GM21390 (cell line): ENCODE measurements at regions not wholly inside any gene's neighbourhood (a gene's known extent, or its start where the extent isn't known, plus 50 kb on each side); places are given as distances from the start of the nearest gene placed in this dataset.

Experiments used
- ATAC-seq: cut with Tn5 transposase; IDR thresholded peaks from one replicate; pipeline ENCODE4 v1.9.1; 2021; ENCODE audit not compliant: unreplicated experiment

GRCh38 chr5:135126688-135127438, 92.8 kb upstream of the PITX1 start:
- ATAC-seq, result no peak

DNA sequence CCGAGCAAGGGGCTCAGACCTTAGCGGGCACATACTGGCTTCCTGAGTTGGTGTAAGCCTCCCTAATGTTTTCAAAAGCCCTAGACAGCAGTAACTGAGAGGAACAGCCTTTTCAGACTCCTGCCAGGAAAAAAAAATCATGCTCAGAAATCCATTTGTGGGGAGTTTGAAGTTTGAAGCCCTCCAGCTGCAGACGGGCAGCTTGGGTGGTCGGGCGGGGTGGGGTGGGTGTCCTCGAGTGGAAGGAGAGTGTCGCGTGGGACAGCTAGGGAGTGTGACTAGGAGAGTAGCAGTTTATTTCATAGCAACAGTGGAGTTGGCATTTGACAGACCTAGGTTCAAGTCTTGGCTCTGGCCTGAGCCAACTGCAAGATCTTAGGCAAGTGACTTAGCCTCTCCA, 90.7 kb upstream of the PITX1 start:
- no peak for ATAC-seq

DNA sequence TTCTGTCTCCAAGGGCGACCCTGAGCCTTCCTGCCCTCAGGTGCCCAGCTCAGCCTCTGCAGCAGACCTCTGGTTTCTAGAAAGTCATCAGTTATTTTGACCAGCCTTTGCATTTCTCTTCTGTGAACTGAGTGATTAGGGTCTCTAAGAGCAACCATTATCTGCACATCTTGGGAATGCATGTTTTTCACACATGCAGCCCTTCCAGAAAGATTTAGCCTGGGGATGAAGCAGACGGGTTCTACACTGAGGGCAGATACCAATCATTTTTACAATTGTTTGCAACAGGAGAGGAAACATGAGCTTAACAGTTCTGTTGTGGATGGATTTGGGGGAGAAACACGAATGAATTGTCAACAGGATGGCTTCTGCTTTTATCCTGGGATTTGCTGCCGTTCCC, 90.1 kb upstream of the PITX1 start:
- ATAC-seq, result no peak

- ATAC-seq, result no peak
Observed at GRCh38 chr5:135122797-135123196, 88.8 kb upstream of the PITX1 start.

GRCh38 chr5:135120951-135121350, 86.9 kb upstream of the PITX1 start:
- ATAC-seq, result no peak

DNA sequence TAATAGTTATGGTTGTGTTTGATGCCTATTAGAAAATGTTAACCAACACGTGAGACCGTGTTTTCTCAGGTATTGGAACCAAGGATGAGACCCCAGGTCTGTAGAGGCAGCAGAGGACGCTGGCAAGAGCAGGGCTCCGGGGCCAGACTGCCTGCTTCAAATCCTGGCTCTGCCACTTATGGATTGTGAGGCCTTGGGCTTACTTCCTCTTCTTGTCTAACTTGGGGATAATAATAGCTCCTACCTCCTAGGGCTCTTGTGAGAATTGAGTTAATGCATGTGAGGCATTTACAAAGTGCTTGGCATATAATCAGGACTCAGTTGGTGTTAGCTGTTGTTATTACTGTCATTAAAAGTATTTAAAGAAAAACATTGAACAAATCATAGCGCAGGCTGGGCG, 85.5 kb upstream of the PITX1 start:
- no peak for ATAC-seq

- ATAC-seq, result no peak
Observed at GRCh38 chr5:135117590-135117989, 83.6 kb upstream of the PITX1 start.

DNA sequence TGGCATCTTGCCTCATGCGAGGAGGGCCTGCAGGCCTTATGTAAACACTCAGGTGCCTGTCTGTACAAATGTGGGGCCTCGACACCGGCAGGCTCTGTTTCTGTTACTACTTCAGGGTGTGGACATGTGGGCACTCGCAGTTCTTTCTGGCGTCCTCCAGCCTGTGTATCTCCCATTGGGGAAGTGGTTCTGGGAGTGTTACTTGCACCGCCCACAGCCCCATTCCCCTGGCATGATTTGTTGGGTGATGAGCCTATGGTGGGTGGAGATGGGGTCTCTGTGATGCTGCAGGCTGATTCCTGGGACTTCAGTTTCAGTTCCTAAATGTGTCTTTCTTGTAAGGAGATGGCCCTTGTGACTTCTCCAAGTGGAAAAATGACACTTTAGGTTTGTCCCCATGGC, 82.1 kb upstream of the PITX1 start:
- ATAC-seq, result no peak

- no peak for ATAC-seq
Observed at GRCh38 chr5:135115591-135115990, 81.6 kb upstream of the PITX1 start.

DNA sequence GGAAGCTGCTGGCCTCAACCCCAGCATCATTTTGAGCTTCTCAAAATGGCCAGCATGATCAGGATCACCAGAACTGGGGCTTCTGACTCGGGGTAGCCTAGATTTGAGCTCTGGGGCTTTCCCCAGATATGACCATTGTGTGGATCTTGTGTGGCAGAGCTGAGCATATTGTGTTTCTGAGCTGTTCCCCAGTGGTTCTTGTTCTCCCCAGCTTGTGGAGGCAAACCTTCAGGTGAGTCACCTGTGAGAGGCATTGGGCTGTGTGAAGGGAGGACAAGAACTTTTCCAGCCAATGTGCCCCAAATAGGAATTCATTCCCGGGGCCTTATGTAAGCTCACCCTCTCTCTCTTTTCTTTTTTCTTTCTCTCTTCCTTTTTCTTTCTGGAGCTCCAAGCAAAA, 80.7 kb upstream of the PITX1 start:
- ATAC-seq, result no peak

GRCh38 chr5:135112008-135112725, 78.1 kb upstream of the PITX1 start:
- no peak for ATAC-seq

DNA sequence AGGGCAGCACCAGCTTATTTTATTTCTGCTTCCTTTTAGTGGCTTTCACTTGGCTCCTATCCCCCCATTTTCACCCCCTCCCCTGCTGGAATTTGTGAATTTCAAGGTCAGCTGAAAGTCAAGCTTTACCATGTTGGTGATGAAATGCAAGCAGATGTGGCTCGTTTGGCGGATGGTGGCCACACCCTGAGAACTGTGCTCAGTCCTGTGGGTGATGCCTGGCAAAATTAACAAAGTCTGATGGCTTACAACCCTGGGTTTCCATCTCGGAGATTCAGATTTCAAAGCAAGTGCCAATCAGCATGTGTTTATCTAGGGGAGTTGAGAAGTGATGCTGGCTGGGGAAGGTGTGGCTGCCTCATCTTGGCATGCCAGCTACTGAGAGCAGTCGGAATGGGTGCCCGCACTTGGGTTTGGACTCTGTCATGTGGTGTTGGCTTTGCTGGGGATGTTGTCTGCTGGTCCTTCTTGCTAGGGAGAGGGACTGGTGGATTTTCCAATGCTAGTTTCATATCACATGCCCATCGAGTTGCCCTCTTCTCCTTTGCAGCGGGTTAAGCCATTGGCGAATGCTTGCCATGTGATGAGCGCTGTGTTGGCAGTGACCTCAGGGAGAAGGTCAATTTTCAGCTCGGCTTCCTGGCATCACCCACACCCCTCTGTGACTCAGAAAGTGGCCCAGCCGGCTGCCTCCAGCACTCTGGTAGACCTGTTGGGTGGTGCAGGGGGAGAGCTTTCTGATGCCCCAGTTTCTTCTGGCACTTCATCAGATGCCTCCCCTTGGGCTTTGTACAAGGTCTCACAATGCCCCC, 77.0 kb upstream of the PITX1 start:
- ATAC-seq, result no peak

DNA sequence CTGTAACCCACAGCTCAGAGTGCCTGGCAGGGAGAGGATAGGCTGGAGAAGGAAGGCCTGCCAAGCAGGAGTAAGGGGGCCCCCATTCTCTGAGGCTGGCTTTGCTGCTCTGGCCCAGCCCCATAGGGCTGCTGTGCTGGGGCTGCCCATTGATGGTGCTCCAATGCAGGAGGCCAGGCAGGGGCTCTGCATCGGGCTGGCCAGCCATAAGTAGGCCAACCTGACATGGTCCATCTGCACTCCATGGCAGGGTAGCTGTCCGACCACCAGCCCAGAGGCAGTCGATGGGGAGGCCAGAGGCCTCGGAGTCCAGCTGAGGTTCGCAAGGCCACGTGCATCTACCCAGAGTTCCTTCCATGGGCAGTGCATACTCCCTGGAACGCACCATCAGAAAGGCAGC, 75.0 kb upstream of the PITX1 start:
- no peak for ATAC-seq

DNA sequence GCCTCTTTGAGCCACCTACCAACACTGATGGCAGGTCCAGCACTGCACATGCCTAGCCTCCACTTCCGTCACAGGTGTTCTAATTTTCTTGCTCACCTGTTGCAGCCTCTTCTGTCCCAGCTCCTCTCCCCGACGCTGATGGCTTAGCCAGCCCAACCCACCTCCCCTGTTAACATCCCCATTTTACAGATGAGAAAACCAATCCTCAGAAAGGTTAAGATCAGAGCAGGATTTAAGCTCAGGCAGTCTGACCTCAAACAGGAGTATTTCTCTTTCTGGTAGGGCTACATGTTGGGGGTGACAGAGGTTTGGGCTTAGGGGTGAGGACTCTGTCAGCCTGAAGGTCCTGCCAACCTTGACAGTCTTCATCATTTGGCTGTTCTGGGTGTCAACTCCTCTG, 74.5 kb upstream of the PITX1 start:
- ATAC-seq, result no peak

DNA sequence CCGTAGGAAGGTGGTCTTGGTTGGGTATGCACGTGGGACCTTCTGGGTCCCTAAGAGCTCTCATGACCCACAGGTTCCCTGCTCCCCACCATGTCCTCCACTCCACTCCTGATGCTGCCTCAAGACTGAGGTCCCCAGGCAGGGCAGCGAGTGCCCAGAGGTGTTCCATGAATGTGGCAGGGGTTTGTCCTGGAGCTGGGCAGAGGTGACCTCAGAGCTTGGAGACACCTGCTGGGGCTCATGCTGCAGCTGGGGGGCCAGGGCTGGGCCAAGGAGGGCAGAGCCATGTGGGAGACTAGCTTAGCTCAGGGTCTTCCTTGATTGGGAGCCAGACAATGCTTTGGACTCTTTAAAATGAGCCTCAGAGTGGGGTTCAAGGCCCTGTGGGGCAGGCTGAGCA, 74.0 kb upstream of the PITX1 start:
- ATAC-seq, result no peak

DNA sequence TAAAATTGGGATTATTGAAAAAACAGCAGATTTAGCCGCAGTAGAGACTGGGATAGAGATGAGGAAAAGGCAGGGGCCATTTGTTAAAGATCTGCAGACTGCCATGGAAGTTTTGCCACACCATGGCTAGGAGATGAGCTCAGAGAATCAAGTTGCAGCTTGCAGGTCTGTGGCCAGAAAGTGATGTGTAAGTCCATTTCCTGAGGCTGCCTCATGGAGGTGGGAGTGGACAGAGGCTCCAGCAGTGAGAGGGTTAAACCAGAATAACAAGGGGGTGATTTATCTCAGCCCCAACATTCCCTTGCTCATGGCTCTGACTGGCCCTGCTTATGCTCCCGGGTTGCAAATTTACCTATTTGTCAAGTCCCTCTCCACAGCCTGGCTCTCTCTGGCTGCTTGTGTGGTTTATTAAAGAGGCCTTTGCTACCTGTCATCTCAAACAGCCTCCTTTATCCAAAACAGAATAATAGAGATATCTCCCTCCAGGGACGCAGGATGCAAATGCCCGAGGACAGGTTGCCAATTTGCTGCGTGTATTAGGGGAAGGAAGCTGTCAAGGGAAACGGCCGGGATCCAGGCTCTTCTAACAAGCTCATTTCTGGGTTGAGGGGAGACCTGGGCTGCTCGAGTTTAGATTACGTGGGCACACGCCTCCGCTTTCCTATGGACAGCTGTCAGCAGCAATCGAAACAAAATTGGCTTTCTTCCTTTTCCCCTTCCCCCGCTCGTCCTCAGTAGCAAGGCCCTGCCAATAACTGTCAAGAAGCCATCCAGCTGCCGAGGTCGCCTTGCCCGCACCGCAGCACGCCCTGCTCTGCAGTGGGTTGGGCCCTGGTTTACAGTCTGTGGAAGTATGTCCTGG, 72.8 kb upstream of the PITX1 start:
- no peak for ATAC-seq

DNA sequence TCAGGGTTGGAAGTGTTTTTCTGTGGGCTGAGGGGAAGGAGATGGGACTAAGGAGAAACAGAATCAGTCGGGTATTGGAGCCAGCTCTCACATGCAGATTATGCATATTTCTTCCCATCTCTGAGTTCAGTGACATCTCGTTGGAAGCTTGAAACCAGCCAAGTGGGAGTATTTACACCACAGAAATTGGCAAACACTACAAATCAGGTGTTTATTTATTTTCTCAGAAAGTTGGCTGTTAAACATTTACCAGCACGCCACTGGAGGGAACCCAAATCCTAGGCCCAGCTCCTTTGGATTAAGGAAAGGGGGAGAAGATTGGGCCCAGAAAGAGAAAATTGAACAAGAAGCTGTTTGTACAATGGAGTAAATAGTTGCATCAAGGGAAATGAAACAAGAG, 72.1 kb upstream of the PITX1 start:
- ATAC-seq, result no peak

DNA sequence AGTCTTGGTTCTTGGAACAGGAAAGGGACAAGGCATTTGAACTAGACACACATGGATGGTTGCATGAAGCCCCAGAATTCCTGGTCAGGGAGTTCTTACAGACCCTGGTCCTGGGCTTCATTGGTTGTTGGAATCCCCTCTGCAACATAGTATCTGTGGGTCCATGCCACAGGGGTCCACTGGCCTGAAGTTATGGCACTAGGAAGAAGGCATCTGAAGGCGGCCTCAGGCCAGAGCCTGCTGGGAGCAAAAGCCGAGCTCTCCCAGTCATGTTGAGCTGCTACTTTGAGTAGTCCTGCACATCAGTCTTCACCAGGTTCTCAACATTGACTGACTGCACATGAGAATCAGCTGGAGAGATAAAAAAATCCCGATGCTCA, 71.1 kb upstream of the PITX1 start:
- no peak for ATAC-seq

DNA sequence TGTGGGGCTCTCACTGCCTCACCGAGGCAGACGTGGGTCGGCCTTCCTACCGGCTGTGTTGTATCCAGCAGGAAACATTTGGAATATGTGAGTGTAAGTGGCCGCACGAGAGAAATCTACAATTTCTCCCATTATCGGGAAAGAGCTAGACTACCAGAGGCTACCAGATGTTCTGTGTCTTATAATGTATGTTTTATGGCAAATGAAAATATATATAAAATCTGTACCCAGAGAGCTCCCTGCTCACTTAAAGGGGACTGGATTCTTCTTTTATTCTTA, 69.5 kb upstream of the PITX1 start:
- no peak for ATAC-seq

- ATAC-seq, result no peak
Observed at GRCh38 chr5:135102716-135103574, 68.9 kb upstream of the PITX1 start.
